GM18870 (cell line): ENCODE measurements at regions not wholly inside any gene's neighbourhood (a gene's known extent, or its start where the extent isn't known, plus 50 kb on each side); places are given as distances from the start of the nearest gene placed in this dataset.
"Not testable (repeated sequence)": the region's sequence is repeated elsewhere in the genome, so short reads cannot be mapped to it uniquely, and the experiment has no call there.

ENCODE experiments used
- ATAC-seq: cut with Tn5 transposase; IDR thresholded peaks from one replicate; pipeline ENCODE4 v1.9.1; 2021; ENCODE audit warnings: moderate library complexity; ENCODE audit not compliant: unreplicated experiment

DNA sequence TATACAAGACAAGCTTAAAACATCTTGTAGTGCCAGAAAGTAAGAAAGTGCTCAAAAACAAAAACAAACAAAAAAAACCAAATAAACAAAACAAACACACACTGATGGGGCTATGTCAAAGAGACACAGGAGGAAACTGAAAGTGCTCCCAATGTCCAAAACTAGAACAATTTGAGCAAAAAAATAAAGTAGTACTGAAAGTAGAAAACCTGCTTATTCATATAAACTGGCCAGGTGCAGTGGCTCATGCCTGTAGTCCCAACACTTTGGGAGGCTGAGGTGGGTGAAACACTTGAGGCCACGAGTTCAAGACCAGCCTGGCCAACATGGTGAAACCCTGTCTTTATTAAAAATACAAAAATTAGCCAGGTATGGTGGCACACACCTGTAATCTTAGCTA lies 129.9 kb downstream of the GLUL start:
- ATAC-seq: no peak

DNA sequence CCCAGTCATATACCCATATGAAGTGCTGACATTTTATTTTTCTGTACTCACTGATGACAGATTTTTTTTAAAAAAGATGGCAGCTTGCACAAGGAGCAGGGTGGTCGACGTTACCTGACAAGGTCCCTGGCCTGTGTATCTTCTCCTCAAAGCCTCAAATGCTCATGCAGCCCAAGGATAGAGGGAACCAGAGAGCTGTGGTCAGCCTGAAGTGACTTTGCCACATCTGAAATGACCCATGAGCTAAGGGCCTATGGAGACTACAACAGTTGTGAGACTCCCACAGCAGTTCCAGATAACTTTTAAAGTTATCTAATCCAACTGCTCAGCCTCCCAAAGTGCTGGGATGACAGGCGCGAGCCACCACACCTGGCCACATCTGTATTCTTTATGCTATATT lies 131.1 kb downstream of the GLUL start:
- ATAC-seq: no peak

DNA sequence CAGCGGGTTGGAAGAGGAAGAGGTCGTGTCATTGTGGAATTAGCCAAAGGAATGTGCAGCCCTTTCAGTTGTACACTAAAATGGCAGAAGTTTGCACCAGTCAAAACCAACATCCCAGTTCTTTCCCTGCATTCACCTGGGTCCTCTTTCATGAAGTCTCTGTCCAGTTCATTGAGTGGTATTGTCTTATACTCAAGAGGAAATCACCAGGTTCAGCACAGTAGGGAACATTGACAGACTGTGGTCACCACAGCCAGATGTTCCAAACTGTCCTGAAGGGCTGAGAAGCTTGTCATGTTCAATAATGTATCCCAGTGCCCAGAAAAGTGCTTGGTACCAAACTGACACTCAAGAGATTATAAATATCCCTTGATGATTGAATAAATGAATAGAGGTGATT lies 131.6 kb downstream of the GLUL start:
- ATAC-seq: no peak

DNA sequence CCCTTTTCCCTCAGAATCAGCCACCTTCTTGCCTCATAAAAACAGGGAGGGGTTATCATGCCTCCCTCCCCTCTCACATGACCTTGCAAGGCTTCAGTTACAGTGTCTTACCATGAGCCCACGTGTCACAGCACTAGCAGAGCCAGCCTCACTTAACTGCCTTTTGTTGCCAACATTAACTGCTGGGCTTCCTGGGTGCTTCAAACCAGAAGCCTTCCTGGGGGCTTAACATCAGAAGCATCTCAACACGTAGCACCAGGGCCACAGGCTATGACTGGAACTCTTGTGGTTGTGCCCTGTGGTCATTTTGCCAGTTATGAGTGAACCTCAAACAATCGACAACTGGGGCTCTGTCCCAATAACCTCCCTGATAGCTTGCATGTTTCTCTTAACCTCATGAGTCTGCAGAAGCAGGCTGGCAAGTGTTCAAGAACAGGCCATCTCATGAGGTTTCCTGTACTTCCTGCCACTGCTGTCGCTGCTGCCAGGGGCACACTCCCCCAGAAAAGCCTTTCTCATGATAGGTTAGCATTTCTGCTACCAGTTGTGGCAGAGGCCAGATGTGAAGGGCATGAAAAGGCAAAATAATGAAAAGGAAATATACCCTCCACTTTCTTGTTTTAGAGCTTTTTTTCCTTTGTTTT lies 132.2 kb downstream of the GLUL start:
- peak; percentile 60 for ATAC-seq

DNA sequence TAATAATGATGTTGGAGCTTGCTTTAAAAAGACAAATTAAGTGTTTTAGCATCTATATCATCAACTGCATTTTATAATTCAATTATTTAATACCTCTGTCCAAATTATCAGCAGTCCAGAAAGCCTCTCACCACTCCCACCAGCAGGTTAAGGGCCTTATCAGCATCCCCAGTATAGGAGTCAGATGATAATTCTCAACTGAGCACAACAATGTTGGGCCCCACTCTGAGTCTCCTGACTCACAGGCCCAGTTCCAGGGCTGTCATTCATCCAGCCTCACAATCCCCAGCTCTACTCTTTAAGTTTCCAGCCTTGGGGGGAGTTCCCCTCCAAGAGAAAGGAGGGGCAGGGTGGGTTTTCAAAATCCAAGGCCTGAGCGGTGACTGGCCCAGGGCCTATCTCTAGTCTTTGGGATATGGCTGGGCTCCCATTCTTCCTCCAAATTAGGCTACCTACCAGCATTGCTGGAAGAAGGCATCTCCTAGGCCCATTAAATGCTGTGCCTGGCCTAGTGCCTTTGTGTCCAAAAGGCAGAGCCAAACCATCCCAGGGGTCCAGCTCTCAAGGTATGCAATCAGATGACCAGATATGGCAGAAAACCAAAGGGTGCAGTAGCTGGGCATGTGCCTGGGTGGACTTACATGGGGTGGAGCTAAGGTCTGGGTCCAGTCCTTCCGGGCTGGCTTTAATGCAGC lies 134.1 kb downstream of the GLUL start:
- ATAC-seq: no peak

DNA sequence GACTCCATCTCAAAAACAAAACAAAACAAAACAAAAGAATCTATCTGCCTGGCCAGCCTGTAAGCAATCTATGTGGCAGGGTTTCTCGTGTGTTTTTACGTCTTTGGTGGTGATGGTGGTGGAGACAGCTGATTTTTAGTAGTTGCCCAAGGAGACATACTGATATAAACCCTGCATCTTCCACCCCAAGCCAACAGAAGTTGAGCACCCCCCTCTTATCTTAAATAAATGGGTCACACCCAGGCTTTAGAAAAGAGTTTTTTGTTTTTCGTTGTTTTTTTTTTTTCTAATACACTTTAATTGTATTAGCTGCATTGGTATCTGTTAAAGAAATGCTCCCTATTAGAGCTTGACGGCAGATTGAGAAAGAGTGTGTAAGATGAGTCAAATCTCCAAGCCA lies 134.7 kb downstream of the GLUL start:
- ATAC-seq: no peak

DNA sequence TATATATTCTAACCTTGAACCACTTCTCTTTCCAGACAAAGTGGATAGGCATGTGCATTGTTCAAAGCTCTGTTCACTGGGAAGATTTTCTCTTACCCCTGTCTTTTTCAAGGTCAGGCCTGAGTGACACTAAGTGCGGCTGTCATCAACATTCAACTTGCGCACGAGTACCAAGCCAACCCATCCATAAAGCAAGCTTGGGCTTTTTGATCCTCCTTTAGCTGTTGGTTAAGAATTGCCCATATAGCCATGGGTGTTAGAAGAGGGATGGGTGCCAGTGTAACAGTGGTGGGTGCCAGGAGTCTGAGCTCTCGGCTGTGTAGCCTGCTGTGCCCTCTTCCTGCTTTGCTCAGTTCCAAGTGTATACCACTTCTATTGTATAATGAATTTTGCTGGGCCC lies 136.1 kb downstream of the GLUL start:
- no peak for ATAC-seq

DNA sequence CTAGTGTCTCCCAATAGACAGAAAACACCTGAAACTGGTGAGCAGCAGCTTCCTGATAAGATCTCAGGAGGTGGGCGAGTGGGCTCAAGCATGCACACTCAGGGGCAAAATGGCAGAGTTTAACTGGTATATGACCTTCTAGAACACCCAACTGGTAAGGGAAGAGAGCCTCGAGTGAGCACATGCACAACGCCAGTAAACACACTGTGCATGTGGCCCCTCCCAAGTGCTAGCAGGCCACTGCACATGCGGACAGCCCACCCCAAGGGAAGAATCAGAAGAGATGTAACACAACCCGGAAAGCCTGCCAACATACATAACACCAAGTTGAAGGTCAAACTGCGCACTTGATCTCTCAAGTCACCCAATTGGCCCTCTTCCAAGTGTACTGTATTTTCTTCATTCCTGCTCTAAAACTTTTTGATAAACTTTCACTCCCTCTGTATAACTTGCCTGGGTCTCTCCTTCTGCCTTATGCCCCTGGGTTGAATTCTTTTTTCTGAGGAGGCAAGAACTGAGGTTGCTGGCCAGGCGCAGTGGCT lies 138.2 kb downstream of the GLUL start:
- no peak for ATAC-seq

DNA sequence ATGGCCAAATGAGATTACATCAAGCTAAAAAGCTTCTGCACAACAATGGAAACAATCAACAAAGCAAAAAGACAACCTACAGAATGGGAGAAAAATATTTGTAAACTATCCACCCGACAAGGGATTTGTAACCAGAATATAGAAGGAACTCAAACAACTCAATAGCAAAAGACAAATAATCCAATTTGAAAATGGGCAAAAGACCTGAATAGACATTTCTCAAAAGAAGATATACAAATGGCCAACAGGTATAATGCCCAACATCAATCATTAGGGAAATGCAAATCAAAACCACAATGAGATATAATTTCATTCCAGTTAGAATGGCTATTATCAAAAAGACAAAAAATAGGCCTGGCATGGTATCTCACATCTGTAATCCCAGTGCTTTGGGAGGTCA lies 140.0 kb downstream of the GLUL start:
- ATAC-seq: no peak

DNA sequence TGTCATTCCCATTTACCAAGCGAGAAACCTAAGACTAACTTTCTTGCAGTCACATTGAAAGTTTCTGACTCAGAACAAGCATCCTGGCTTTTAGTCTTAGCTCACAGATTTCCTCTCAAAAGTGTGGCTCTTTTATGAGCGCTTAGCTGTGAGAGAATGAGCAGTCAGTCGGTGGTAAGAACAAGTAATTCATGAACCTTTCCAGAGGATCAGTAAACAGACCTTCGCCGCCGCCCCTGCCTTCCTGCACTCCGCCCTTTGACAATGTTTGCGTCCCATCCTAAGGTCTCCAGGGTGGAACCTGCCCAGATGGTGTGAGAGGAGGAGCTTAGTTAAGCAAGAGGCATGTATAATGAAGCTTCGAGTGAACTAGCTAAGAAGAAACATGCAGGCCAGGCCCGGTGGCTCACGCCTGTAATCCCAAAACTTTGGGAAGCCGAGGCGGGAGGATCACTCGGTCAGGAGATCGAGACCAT lies 142.4 kb downstream of the GLUL start:
- peak; percentile 80 for ATAC-seq

DNA sequence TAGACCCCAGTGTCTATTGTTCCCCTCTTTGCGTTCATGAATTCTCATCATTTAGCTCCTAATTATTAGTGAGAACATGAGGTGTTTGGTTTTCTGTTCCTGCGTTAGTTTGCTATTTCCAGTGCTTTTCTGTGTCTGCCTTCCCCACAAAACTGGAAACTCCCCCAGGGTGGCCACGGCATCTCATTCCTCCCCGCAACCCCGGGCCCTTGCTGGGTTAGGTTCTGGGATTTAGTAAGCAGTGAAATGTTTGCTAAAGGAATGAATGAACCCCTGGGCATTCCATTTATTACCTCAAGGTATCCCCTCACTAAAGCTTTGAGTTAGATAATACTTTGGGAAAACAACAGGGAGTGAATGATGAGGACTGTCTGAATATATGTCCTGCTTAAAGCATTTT lies 142.9 kb downstream of the GLUL start:
- peak; percentile 30 for ATAC-seq

DNA sequence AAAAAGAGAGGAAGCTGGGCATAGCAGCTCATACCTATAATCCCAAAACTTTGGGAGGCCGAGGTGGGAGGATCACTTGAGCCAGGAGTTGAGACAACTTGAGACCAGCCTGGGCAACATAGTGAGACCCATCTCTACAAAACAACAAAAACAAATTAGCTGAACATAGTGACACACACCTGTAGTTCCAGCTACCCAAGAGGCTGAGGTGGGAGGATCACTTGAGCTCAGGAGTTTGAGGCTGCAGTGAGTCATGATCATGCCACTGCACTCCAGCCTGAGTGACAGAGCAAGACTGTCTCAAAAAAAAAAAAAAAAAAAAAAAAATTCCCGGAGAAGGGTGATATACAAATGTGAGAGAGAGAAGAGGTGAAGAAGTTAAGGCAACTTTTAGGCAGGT lies 143.8 kb downstream of the GLUL start:
- not testable (repeated sequence) for ATAC-seq

DNA sequence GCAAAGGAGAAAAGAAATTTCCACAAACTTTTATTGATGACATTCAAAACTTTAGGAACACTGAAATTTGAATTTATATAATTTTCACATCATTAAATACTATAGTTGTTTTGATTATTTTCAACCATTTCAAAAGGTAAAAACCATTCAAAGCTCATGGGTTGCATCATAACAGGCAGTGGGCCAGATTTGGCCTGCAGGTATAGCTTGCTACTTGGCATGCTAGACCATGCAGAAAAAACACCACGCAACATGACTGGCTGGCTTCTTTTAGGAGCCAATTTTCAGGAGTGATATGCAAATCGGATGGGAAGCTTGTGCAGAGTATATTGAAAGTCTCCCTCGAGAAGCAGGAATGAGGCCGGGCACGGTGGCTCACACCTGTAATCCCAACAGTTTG lies 144.8 kb downstream of the GLUL start:
- no peak for ATAC-seq

DNA sequence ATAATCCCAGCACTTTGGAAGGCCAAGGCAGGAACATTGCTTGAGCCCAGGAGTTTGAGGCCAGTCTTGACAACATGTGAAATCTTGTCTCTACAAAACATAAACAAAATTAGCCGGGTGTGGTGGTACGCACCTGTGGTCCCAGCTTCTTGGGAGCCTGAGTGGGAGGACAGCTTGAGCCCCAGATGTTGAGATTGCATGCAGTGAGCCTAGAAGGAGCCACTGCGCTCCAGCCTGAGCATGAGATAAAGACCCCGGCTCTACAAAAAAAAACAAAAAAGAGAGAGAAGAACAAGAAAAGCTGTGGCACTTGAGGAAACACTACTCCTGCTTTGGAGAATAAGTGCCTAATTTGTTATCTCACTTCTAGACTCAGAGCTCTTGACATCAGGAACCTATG lies 146.6 kb downstream of the GLUL start:
- ATAC-seq: no peak

DNA sequence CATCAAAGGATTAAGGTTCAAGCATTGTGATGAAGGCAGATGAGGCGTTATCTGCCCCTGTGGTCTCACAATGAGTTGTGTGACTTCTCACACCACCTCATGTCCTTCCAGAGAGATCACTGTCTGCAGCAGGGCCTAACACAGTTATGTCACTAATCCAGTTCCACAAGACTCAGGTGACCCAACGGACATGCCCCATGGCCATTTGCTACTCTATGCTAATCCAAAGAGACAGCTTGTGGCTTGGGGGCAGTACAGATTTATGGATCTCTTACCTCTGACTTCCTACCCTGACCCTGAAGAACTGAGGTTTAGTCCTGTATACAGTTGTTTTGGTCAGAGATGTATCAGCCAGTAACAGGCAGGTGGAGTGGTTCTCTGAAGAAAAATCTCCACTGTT lies 147.1 kb downstream of the GLUL start:
- no peak for ATAC-seq

DNA sequence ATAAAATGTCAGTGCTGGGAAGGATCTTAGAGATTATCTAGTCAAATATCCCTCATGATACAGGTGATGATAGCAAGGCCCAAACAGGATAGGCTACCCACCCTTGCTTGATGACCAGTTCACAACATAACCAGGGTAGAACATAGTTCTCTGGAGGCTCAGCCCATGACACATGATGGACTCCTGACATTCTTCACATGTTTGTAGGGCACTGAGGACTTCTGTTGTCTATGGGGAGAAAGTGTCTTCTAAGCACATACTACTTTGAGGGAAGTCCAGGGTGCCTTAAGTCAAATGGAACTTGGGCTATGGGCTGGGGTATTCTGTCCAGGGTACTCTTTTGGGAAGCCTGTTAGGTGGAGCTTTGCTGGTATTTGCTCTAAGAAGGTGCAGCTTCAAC lies 148.9 kb downstream of the GLUL start:
- no peak for ATAC-seq

DNA sequence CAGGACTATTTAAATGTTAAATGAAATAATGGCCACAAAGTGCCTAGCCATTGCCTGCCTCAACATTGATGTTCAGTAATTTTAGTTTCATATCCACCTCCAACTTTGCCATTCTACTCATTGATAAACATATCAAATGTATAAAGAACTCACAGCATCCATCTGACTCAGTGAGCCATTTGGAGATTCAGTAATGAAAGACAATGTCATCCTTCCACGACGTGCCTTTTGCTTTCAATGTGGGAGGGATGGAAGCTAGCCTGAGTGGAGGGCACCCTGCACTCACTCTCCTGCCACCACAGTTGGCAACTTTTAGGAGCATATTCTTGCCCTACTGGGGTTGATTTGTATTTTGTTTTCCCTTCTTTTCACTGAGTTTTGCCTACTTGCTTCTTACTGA lies 151.5 kb downstream of the GLUL start:
- ATAC-seq: no peak

DNA sequence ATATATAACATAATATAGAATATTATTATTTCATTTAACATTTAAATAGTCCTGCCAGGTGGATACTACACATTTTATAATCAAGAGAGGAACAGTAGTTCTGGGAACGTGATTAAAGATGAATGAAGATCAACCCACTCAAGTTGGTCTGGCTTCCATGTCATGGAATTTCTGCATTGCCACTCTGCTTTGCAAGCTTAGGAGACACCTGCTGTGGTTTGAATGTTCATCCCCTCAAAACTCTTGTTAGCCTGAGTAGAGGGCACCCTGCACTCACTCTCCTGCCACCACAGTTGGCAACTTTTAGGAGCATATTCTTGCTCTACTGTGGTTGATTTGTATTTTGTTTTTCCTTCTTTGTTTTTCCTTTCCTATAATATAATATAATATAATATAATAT lies 153.2 kb downstream of the GLUL start:
- no peak for ATAC-seq

DNA sequence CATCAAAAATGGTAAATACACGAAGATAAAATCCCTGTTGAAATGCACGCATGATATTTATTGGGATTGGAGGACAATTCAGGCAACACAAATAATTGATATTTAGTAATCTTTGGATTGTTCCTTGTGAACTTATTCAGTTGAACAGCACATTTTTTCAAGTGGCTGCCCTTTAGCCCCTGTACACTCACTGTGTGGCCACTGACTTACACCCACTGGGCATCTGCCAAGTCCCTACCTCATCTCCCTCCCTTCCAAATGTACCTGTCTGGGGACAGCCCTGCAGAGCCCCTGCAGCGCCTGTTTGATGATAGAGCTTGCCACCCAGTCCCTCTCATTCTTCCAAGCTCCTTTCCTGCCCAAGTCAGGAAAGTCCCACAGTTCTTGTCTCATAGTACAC lies 154.3 kb downstream of the GLUL start:
- no peak for ATAC-seq

DNA sequence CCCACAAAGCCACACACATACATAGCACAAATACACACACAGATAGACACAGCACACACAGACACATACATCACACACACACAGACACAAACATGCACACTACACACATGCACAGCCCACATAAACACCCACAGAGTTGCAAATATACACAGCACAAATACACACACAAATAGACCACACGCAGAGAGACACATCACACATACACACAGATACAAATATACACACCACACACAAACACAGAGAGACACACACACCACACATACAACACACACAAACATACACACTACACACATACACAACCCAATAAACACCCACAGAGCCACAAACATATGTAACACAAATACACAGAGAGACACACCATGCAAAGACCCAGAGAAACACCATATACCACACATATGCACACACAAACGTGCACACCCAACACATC lies 154.9 kb downstream of the GLUL start:
- ATAC-seq: no peak

DNA sequence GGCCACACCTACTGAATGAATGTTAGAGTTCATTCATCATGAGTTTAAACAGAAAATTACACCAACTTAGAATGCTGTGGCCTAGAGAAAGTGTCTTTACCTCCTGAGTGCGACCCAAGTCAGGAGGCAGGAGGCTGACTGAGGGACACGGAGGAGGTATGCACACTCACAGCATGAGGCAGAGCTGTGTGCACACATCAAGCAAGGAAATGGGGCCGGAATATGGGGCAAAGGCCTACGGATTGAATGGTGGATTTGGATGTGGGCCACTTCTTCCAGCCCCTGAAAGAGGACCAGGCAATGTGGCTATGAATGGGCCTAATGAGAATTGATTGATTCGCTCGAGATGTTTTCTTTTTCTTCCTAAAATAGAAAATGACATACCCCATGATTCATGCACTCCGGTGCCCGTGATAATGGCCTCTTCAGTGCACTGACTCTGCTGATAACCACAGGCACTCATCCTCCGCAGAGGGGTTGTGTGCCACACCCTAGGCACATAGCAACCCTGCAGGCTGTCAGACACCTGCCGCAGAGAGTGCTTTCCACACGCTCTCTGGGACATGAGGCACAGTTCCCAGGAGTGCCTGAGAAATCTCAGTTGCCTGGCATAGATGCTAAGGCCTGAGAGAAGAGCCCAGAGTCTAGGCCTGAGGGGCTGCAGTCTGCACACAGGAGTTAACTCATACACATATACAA lies 155.5 kb downstream of the GLUL start:
- no peak for ATAC-seq

DNA sequence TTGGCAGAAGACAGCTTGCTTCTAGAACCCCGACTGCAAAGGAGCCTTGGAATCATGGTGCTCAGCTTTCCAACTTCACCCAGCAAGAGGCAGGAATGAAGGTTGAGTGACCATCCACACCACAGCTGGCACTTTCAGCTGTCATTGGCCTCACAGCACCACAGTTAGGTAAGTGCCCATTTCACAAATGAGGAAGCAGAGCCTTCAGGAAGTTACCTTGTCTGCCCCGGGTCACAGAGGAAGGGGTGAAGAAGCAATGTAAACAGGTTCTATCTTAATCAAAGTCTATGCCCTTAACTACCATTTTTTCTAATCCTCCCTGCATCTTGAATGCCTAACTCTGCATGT lies 156.0 kb downstream of the GLUL start:
- no peak for ATAC-seq
